HepG2 (cell line): ENCODE measurements at regions not wholly inside any gene's neighbourhood (a gene's known extent, or its start where the extent isn't known, plus 50 kb on each side); places are given as distances from the start of the nearest gene placed in this dataset.

Experiments used
- CAMTA2 ChIP-seq: sonication (generic); formaldehyde crosslinking; IDR thresholded peaks from 2 replicates; pipeline ENCODE4 v1.4.0; 2020; ENCODE audit warnings: mild to moderate bottlenecking, missing genetic modification reagents, borderline replicate concordance
- CREB1 ChIP-seq, 2 experiments: fragments of 450-650 bp in 1 of 2; IDR thresholded peaks; 2 replicates each; pipeline ENCODE4 v1.6.1; 2016 to 2017; ENCODE audit warnings: control low read depth in 1 of 2, mild to moderate bottlenecking in 1 of 2, missing compliant biosample characterization in 1 of 2, missing genetic modification characterization in 1 of 2
- FOXK2 ChIP-seq: fragments of 450-650 bp; IDR thresholded peaks from 2 replicates; pipeline ENCODE4 v1.6.1; 2016
- GATAD1 ChIP-seq: IDR thresholded peaks from 2 replicates; pipeline ENCODE4 v1.6.1; 2016; ENCODE audit warnings: missing genetic modification reagents, missing compliant biosample characterization
- HES4 ChIP-seq: sonication (generic); formaldehyde crosslinking; IDR thresholded peaks from 2 replicates; pipeline ENCODE4 v1.9.0; 2021; ENCODE audit warnings: mild to moderate bottlenecking, missing genetic modification reagents, borderline replicate concordance
- KDM6A ChIP-seq: IDR thresholded peaks from 2 replicates; pipeline ENCODE4 v1.6.1; 2016; ENCODE audit warnings: low read depth
- KMT2B ChIP-seq: IDR thresholded peaks from 2 replicates; pipeline ENCODE4 v1.6.1; 2016; ENCODE audit warnings: missing genetic modification reagents, missing compliant biosample characterization
- NCOA2 ChIP-seq: sonication (generic); formaldehyde crosslinking; IDR thresholded peaks from 2 replicates; pipeline ENCODE4 v1.8.0; 2022; ENCODE audit warnings: inconsistent platforms
- POGZ ChIP-seq: sonication (generic); formaldehyde crosslinking; IDR thresholded peaks from 2 replicates; pipeline ENCODE4 v1.4.0; 2020; ENCODE audit warnings: mild to moderate bottlenecking, missing genetic modification reagents
- RCOR2 ChIP-seq: IDR thresholded peaks from 2 replicates; pipeline ENCODE4 v1.6.1; 2016; ENCODE audit warnings: missing biosample characterization, missing genetic modification reagents
- SAP130 ChIP-seq: IDR thresholded peaks from 2 replicates; pipeline ENCODE4 v1.6.1; 2016; ENCODE audit warnings: low read depth
- SOX5 ChIP-seq: IDR thresholded peaks from 2 replicates; pipeline ENCODE4 v1.6.1; 2016; ENCODE audit warnings: borderline replicate concordance
- SOX6 ChIP-seq, 2 experiments: fragments of 450-650 bp in 1 of 2; sonication (generic) in 1 of 2; formaldehyde crosslinking in 1 of 2; IDR thresholded peaks; 2 replicates each; pipeline versions ENCODE4 v1.4.0 to v1.6.1; 2017 to 2020; ENCODE audit warnings: antibody characterized with exemption in 1 of 2, mild to moderate bottlenecking in 1 of 2, missing genetic modification reagents in 1 of 2
- TCF7 ChIP-seq: sonication (generic); IDR thresholded peaks from 2 replicates; pipeline ENCODE4 v1.6.1; 2016; ENCODE audit warnings: antibody characterized with exemption, low read depth
- ZBTB20 ChIP-seq: sonication (generic); formaldehyde crosslinking; IDR thresholded peaks from 2 replicates; pipeline ENCODE4 v1.8.1; 2023; ENCODE audit warnings: missing genetic modification reagents, low read depth, mild to moderate bottlenecking, borderline replicate concordance
- ZNF652 ChIP-seq: IDR thresholded peaks from 2 replicates; pipeline ENCODE4 v1.6.1; 2016; ENCODE audit warnings: low read depth, borderline replicate concordance
- TF ChIP-seq, protein P1 (sequence below): sonication (generic); formaldehyde crosslinking; IDR thresholded peaks from 2 replicates; pipeline ENCODE4 v1.4.0; 2020; ENCODE audit warnings: mild to moderate bottlenecking, missing genetic modification reagents, borderline replicate concordance
- TF ChIP-seq, protein P2 (sequence below): sonication (generic); formaldehyde crosslinking; IDR thresholded peaks from 2 replicates; pipeline ENCODE4 v1.8.0; 2022; ENCODE audit warnings: missing genetic modification reagents, mild to moderate bottlenecking, moderate library complexity, borderline replicate concordance
- TF ChIP-seq, protein P3 (sequence below): sonication (generic); formaldehyde crosslinking; conservative IDR thresholded peaks from 2 replicates; pipeline ENCODE4 v1.8.1; 2023; ENCODE audit warnings: missing genetic modification reagents
- TF ChIP-seq, protein P4 (sequence below): sonication (generic); formaldehyde crosslinking; IDR thresholded peaks from 2 replicates; pipeline ENCODE4 v1.4.0; 2020; ENCODE audit warnings: missing genetic modification reagents, borderline replicate concordance
- TF ChIP-seq, protein P5 (sequence below): IDR thresholded peaks from 2 replicates; pipeline ENCODE4 v1.6.1; 2012; ENCODE audit warnings: inconsistent platforms

DNA sequence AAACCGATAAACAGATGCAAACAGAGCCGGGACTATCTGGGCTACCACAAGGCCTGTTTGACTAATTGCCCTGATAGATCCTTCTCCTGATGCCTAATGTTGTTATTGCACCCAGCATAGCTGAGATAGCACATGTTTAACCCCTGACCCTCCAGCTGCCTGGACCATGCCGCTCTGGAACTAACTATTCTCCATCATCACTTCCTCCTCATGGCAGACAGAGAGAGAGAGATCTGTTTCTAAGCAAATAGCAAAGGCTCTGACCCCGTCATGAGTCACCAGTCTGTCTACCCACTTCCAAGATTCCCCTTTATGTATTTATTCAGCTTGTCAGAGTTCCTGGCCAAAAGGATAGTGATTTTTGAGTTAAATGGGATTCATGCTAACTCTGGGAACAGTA, 58.2 kb upstream of the FLRT2 start (continued):
- TF ChIP-seq, protein P1, sequence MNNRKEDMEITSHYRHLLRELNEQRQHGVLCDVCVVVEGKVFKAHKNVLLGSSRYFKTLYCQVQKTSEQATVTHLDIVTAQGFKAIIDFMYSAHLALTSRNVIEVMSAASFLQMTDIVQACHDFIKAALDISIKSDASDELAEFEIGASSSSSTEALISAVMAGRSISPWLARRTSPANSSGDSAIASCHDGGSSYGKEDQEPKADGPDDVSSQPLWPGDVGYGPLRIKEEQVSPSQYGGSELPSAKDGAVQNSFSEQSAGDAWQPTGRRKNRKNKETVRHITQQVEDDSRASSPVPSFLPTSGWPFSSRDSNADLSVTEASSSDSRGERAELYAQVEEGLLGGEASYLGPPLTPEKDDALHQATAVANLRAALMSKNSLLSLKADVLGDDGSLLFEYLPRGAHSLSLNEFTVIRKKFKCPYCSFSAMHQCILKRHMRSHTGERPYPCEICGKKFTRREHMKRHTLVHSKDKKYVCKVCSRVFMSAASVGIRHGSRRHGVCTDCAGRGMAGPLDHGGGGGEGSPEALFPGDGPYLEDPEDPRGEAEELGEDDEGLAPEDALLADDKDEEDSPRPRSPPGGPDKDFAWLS (CRISPR knock-in tag) = no peak
- TF ChIP-seq POGZ (CRISPR knock-in tag) = peak; percentile 66
- 0 out of 2 replicates have a peak, but pooled peaks have one; percentile 66 for TF ChIP-seq RCOR2 (CRISPR knock-in tag)
- TF ChIP-seq HES4 (CRISPR knock-in tag) = no peak
- peak; percentile 14; the same call in 1 of the 2 replicates for TF ChIP-seq TCF7
- TF ChIP-seq, protein P2, sequence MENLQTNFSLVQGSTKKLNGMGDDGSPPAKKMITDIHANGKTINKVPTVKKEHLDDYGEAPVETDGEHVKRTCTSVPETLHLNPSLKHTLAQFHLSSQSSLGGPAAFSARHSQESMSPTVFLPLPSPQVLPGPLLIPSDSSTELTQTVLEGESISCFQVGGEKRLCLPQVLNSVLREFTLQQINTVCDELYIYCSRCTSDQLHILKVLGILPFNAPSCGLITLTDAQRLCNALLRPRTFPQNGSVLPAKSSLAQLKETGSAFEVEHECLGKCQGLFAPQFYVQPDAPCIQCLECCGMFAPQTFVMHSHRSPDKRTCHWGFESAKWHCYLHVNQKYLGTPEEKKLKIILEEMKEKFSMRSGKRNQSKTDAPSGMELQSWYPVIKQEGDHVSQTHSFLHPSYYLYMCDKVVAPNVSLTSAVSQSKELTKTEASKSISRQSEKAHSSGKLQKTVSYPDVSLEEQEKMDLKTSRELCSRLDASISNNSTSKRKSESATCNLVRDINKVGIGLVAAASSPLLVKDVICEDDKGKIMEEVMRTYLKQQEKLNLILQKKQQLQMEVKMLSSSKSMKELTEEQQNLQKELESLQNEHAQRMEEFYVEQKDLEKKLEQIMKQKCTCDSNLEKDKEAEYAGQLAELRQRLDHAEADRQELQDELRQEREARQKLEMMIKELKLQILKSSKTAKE (CRISPR knock-in tag) = peak; percentile 80; the same call in 1 of the 2 replicates
- TF ChIP-seq ZBTB20 (CRISPR knock-in tag) = 0 out of 2 replicates have a peak, but pooled peaks have one; percentile 21
- TF ChIP-seq CAMTA2 (CRISPR knock-in tag) = no peak
- 0 out of 2 replicates have a peak, but pooled peaks have one; percentile 35 for TF ChIP-seq KMT2B (CRISPR knock-in tag)
- peak; percentile 15; the same call in 1 of the 2 replicates for TF ChIP-seq KDM6A
- peak; percentile 96 for TF ChIP-seq ZNF652 (CRISPR knock-in tag)
- TF ChIP-seq, protein P3, sequence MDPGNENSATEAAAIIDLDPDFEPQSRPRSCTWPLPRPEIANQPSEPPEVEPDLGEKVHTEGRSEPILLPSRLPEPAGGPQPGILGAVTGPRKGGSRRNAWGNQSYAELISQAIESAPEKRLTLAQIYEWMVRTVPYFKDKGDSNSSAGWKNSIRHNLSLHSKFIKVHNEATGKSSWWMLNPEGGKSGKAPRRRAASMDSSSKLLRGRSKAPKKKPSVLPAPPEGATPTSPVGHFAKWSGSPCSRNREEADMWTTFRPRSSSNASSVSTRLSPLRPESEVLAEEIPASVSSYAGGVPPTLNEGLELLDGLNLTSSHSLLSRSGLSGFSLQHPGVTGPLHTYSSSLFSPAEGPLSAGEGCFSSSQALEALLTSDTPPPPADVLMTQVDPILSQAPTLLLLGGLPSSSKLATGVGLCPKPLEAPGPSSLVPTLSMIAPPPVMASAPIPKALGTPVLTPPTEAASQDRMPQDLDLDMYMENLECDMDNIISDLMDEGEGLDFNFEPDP (CRISPR knock-in tag) = no peak
- TF ChIP-seq NCOA2 = peak; percentile 59
- TF ChIP-seq SOX5 (CRISPR knock-in tag) = peak; percentile 67
- no peak for TF ChIP-seq SOX6 (IDR thresholded peaks at IDR 0.05)
- peak; percentile 81 for TF ChIP-seq SOX6 (CRISPR knock-in tag; IDR thresholded peaks at IDR 0.05)
- no peak for TF ChIP-seq GATAD1 (CRISPR knock-in tag)
- TF ChIP-seq SAP130 (CRISPR knock-in tag) = peak; percentile 79
- TF ChIP-seq, protein P4, sequence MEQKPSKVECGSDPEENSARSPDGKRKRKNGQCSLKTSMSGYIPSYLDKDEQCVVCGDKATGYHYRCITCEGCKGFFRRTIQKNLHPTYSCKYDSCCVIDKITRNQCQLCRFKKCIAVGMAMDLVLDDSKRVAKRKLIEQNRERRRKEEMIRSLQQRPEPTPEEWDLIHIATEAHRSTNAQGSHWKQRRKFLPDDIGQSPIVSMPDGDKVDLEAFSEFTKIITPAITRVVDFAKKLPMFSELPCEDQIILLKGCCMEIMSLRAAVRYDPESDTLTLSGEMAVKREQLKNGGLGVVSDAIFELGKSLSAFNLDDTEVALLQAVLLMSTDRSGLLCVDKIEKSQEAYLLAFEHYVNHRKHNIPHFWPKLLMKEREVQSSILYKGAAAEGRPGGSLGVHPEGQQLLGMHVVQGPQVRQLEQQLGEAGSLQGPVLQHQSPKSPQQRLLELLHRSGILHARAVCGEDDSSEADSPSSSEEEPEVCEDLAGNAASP (CRISPR knock-in tag) = no peak
- peak; percentile 43; the same call in 1 of the 2 replicates for TF ChIP-seq CREB1 (IDR thresholded peaks at IDR 0.05)
- peak; percentile 45; the same call in 1 of the 2 replicates for TF ChIP-seq CREB1 (CRISPR knock-in tag; IDR thresholded peaks at IDR 0.05)
- TF ChIP-seq FOXK2 = no peak
- TF ChIP-seq, protein P5, sequence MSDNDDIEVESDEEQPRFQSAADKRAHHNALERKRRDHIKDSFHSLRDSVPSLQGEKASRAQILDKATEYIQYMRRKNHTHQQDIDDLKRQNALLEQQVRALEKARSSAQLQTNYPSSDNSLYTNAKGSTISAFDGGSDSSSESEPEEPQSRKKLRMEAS = peak; percentile 43; the same call in 1 of the 2 replicates
